ENCODE measurements at regions not wholly inside any gene's neighbourhood (a gene's known extent, or its start where the extent isn't known, plus 50 kb on each side); places are given as distances from the start of the nearest gene placed in this dataset.

GRCh38 chr5:164301708-164302107 is 796.3 kb downstream of the MAT2B start:
- POLR2A ChIA-PET, result no interaction called here
- 30% methylated on average over 3 of the region's 3 CpGs for WGBS (ENCODE audit: low lambda C conversion rate)
- Histone ChIP-seq H3K9me3 (ENCODE audit: low read length) (peaks cover 14% of the 10 kb centered on the region), H3K79me2 (ENCODE audit: insufficient read depth, low read length) (no peaks in the 10 kb centered on the region), H3K27me3 (ENCODE audit: control insufficient read depth in 1 of 2, insufficient read depth in 2 of 2, low read length in 2 of 2) (no peaks in the 10 kb centered on the region), H3K4me2 (ENCODE audit: low read depth, low read length) (no peak overlapping the region), H3K9ac (ENCODE audit: insufficient read depth, low read depth, low read length) (no peak overlapping the region), H3K4me1 (ENCODE audit: insufficient read depth, low read length) (no peaks in the 10 kb centered on the region), H3K27ac (ENCODE audit: extremely low read length, insufficient read depth, low read length) (no peak overlapping the region), H3K4me3 (replicated peaks in 1 of 3; ENCODE audit: insufficient read depth in 1 of 3, low read depth in 2 of 3, low read length in 3 of 3) (no peak overlapping the region), H3K36me3 (replicated peaks in 1 of 2; ENCODE audit: control insufficient read depth in 1 of 2, insufficient read depth in 2 of 2, low read length in 2 of 2) (no peaks in the 10 kb centered on the region), H4K20me1 (ENCODE audit: insufficient read depth, low read length) (no peaks in the 10 kb centered on the region), H2AFZ (ENCODE audit: low read length) (no peak overlapping the region)
- in situ Hi-C loops (cut with HindIII; ENCODE audit: extremely low pct_ligation_motif_present, low pct_unique_long_range_greater_than_20kb) (no loop called here), intact Hi-C loops (cut with micrococcal nuclease; ENCODE audit: unreplicated experiment) (no loop called here)
- ATAC-seq (no peak), DNase-seq (ENCODE audit: low spot score) (no peak), FAIRE-seq (no peak)
- TF ChIP-seq HINFP (CRISPR knock-in tag; IDR thresholded peaks at IDR 0.05; ENCODE audit: low read depth), result no peak
- no peak for TF ChIP-seq ZNF441 (CRISPR knock-in tag; IDR thresholded peaks at IDR 0.05; ENCODE audit: borderline replicate concordance)
- BruUV-seq (replicated peaks), result no TSS peak
- CTCF ChIA-PET (ENCODE audit: low intra/inter-chr PET ratio, low total read pairs), result no interaction called here

- no peak overlapping the region for H3K27ac ChIP-seq (ENCODE audit: extremely low read length, insufficient read depth, low read length)
- BruUV-seq (replicated peaks), result no TSS peak
- ChIA-PET POLR2A (no interaction called here), CTCF (ENCODE audit: low intra/inter-chr PET ratio, low total read pairs) (no interaction called here)
- in situ Hi-C loops (cut with HindIII; ENCODE audit: extremely low pct_ligation_motif_present, low pct_unique_long_range_greater_than_20kb) (no loop called here), intact Hi-C loops (cut with micrococcal nuclease; ENCODE audit: unreplicated experiment) (no loop called here)
- peaks cover 14% of the 10 kb centered on the region for H3K9me3 ChIP-seq (ENCODE audit: low read length)
- H3K36me3 ChIP-seq (replicated peaks in 1 of 2; ENCODE audit: control insufficient read depth in 1 of 2, insufficient read depth in 2 of 2, low read length in 2 of 2), result no peaks in the 10 kb centered on the region
- no peaks in the 10 kb centered on the region for H3K4me1 ChIP-seq (ENCODE audit: insufficient read depth, low read length)
- FAIRE-seq (no peak), ATAC-seq (no peak), DNase-seq (ENCODE audit: low spot score) (no peak)
- no peaks in the 10 kb centered on the region for H3K27me3 ChIP-seq (ENCODE audit: control insufficient read depth in 1 of 2, insufficient read depth in 2 of 2, low read length in 2 of 2)
- no peaks in the 10 kb centered on the region for H3K79me2 ChIP-seq (ENCODE audit: insufficient read depth, low read length)
- no peak for TF ChIP-seq TEF (CRISPR knock-in tag; IDR thresholded peaks at IDR 0.05)
- TF ChIP-seq ZNF3 (CRISPR knock-in tag; IDR thresholded peaks at IDR 0.05), result no peak
- TF ChIP-seq ZNF616 (CRISPR knock-in tag; IDR thresholded peaks at IDR 0.05; ENCODE audit: low read depth), result no peak
- TF ChIP-seq CREB1 (IDR thresholded peaks at IDR 0.05), result no peak
- TF ChIP-seq CREB1 (CRISPR knock-in tag; IDR thresholded peaks at IDR 0.05), result no peak
- no peak for TF ChIP-seq KDM6A (CRISPR knock-in tag; IDR thresholded peaks at IDR 0.05; ENCODE audit: low read depth)
- TF ChIP-seq ZFP62 (CRISPR knock-in tag; IDR thresholded peaks at IDR 0.05), result no peak
- TF ChIP-seq GPN1 (CRISPR knock-in tag; IDR thresholded peaks at IDR 0.05; ENCODE audit: borderline replicate concordance), result no peak
- H3K4me3 ChIP-seq (replicated peaks in 1 of 3; ENCODE audit: insufficient read depth in 1 of 3, low read depth in 2 of 3, low read length in 3 of 3), result no peak overlapping the region
- WGBS (ENCODE audit: low lambda C conversion rate), result 0% methylated on average over 2 of the region's 2 CpGs
- H3K4me2 ChIP-seq (ENCODE audit: low read depth, low read length), result no peak overlapping the region
- no peaks in the 10 kb centered on the region for H4K20me1 ChIP-seq (ENCODE audit: insufficient read depth, low read length)
- no peak overlapping the region for H2AFZ ChIP-seq (ENCODE audit: low read length)
- H3K9ac ChIP-seq (ENCODE audit: insufficient read depth, low read depth, low read length), result no peak overlapping the region
Measured at GRCh38 chr5:164302533-164303235, 797.3 kb downstream of the MAT2B start.
